Suppressor macrophage treated with lipopolysaccharide for 1 hour (primary cell): ENCODE measurements at regions not wholly inside any gene's neighbourhood (a gene's known extent, or its start where the extent isn't known, plus 50 kb on each side); places are given as distances from the start of the nearest gene placed in this dataset.
"Not testable (repeated sequence)": the region's sequence is repeated elsewhere in the genome, so short reads cannot be mapped to it uniquely, and the experiment has no call there.

Source experiments
- DNase-seq, 3 donors: peaks; one replicate each; pipeline ENCODE4 v3.0.0-alpha.2; 2020 to 2022

DNA sequence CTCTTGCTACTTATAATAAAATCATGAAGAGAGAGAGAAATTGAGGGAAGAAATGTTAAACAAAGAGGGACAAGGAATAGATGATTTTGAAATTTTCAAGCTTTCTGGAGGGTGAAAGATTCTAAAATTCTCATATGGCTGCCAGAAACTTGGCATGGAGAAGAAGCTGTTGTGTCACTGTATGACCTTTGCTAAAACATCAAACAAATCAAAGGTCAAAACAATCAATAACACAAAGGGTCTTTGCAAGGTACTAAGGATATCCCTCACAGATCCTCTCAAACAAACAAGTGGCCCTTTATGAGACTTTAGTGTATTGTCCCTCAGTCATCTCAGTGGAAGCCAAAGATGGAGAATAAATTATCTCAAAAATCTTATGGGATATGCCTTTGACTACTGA lies 1039.2 kb upstream of the MIR17HG start:
- no peak for DNase-seq

- DNase-seq: no peak
Observed at GRCh38 chr13:90311929-90312328, 1035.6 kb upstream of the MIR17HG start.

DNA sequence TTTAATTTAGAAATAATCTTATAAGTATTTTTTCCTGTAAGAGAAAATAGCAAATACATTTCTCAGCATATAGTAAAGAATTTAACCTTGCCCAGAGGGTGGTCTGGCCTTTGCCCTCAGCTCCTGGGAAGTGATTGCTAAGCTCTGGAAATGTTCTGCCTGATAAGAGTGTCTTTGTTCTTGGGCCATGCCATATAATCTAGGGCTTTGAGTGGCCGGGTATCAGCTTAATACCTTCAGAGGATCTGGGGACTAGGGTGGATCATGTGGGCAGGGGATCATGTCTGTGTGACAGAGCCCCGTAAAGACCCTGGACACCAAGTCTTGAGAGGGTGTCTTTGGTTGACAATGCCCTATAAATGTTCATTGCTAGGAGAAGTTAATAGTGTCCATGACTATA lies 1032.4 kb upstream of the MIR17HG start:
- no peak for DNase-seq

DNA sequence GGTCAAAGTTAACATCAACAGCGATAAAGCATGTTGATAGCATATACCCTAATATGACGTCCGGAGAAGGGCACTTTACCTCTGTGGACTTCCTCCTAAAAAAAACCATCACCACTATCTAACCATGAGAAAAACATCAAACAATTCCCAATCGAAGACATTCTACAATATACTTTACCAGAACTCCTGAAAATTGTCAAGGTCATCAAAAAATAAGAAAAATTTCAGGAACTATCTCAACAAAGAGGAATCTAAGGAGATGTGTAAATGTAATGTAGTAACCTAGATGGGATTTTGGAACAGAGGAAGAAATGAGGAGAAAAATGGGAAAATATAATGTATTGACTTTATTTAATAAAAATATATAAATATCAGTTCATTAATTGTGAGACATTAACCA lies 1026.8 kb upstream of the MIR17HG start:
- DNase-seq: no peak

DNA sequence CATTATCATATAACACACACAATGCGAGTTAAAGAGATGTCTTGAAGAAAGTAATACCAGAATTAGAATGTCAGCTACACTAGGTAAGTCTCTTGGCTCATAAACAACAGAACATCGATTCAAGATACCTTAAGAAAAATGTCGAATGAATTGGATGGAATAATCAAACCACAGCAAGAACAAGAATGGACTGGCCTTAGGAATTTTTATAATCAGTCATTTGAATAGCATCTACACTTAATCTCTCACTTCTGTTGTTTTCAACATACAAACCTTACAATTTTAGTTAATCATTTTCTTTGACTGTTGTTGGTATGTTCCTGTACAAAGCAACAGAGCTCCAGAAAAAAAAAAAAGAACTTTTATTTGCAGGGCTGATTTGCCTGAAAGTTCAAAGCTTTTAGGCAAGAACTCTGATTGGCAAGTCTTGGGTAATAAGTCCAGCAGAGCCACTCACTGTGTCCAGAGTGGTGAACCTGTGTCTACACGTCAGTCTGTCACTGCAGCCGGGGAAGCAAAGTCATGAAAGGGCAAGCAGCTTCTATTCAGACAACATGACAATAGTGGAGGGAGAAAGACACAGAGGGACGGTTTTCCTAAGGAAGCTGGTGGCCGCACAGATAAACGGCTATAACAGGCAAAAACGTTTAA lies 1026.1 kb upstream of the MIR17HG start:
- no peak for DNase-seq

- no peak for DNase-seq
Observed at GRCh38 chr13:90329641-90330040, 1017.8 kb upstream of the MIR17HG start.

DNA sequence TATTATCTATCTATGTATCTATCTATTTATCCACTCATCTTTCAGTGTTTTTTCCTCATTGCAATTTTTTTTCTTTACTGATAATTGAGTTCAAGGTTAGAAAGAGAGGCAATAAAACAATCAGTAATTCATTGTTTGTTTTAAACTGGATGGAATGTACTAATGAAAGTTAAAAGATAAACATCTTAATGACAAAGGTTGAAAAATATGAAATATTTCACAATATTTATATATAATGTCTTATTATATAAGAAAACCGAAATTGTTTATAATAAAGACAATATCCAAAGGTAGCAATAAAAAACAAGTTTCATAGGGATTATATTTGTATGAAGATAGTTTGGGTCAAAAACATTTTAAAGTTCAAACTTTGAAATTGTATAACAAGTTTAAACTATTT lies 1015.5 kb upstream of the MIR17HG start:
- DNase-seq: no peak

DNA sequence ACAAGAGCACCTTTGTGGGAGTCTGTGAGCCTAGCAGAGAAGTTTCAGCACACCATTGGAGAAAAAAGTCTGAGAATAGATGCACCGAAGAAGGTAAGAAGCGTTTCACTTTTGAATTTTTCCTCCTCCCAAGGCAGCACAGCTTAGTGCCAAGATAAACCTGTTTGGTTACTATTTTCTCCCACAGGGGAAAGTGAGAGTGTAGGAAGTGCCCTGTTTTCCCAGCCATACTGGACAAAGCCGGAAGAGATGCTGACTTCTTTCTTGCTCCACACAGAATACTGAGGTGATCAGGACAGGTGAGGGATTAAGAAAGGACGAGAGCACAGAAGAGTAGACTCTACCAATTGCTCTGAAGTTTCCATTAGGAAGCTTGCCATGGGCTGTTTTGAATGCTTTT lies 1011.0 kb upstream of the MIR17HG start:
- no peak for DNase-seq

GRCh38 chr13:90341348-90341747 lies 1006.1 kb upstream of the MIR17HG start:
- not testable (repeated sequence) for DNase-seq

GRCh38 chr13:90348477-90349136 lies 998.9 kb upstream of the MIR17HG start:
- DNase-seq: not testable (repeated sequence)

DNA sequence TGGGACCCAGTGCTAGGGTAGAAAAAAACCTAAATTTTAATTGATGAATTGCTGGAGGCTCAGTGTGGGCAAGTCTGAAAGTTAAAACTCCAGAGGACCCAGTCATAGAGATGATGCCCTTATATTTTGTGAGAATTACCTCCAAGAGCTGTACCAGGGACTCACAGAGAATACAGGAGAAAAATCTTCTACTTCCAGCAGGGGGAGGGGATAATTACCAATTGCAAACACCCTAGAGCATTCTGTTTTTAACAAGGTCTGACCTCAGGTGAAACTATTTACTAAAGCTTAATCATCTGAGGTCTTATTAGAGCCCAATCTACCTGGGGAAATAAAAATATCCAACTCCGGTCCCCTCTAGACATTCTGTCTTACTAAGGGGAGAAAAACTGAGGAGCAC lies 994.7 kb upstream of the MIR17HG start:
- DNase-seq: no peak

DNA sequence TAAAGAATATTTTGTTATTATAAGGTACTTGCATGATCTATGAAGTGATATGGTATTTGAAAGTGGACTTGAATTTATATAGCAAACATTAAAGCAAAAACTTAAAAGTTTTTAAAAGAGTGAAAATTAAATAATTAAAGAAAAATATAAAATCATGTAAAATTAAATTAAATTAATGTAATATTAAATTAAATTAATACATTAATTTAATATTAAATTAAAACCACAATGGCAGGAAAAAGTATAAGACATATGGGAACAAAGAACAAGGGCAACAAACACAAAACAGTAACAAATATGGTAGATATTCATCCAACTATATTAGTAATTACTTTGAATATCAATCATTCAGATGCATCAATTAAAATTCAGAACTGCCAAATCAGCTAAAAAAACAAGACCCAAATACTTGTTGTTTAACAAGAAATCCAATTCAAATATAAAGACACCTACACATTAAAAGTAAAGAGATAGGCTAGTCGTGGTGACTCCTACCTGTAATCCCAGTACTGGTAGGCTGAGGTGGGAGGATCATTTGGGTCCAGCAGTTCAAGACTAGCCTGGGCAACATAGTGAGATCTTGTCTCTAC lies 992.2 kb upstream of the MIR17HG start:
- no peak for DNase-seq

DNA sequence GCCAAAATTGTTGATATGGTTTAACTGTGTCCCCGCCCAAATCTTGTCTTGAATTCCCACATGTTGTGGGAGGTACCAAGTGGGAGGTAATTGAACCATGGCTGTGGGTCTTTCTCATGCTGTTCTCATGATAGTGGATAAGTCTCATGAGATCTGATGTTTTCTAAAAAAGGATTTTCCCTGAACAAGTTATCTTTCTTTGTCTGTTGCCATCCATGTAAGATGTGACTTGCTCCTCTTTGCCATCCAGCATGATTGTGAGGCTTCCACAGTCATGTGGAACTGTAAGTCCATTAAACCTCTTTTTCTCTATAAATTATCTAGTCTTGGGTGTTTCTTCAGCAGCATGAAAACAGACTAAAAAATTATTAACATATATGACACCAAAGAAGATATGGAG lies 986.7 kb upstream of the MIR17HG start:
- DNase-seq: no peak

GRCh38 chr13:90362707-90363106 lies 984.8 kb upstream of the MIR17HG start:
- no peak for DNase-seq

DNA sequence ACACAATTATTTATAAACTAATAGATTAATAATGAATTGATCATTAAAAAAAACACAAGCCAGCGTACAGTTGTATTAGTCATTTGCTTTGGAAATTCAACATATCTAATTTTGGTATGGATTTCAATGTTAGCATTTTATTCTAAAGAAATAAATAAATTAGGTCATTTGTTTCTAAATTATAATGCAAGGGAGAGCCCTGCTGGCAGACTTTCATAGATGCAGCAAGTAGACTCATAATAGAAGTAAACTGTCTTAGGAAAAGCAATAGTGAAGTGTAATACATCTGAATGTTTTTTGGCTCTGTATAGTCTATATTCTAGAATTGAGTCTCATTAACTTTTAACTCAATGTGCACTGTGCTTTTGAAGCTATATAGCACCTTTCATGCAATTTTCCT lies 982.4 kb upstream of the MIR17HG start:
- DNase-seq: no peak

DNA sequence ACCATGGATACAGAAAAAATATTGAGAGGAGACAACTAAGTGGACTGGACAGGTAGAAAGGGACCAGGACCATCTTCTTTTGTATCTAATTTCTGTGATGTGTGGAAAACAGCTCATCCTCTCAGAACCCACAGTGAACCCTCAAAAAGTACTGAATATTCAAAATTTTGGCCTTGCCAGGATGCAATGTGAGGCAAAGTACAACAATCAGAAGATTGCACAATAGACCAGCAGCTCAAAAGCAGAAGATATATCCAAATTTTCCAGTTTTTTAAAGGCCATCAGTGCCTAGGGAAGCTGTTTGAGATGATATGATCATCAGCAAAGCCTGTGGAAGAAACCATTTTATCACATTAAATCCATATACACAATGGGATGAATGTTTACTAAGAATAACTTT lies 973.3 kb upstream of the MIR17HG start:
- DNase-seq: no peak

DNA sequence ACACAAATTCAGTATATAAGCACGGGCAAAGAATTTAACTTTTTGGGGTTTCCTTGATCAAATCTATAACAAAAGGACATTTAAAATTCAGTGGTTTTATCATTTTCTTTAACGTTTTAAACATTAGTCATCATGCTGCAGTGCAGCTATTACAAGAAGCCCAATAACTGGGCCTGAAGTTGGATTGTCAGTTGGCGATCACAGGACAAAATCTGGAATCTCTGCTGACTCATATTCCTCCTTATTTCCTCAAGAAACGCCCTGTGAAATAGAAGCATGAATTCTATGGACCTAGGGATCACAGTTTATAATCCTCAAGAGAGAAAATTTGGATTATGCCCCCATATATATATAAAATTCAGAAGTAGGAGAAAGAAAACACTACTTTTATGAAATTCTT lies 971.6 kb upstream of the MIR17HG start:
- DNase-seq: no peak

- DNase-seq: no peak
Observed at GRCh38 chr13:90382425-90382824, 965.1 kb upstream of the MIR17HG start.

DNA sequence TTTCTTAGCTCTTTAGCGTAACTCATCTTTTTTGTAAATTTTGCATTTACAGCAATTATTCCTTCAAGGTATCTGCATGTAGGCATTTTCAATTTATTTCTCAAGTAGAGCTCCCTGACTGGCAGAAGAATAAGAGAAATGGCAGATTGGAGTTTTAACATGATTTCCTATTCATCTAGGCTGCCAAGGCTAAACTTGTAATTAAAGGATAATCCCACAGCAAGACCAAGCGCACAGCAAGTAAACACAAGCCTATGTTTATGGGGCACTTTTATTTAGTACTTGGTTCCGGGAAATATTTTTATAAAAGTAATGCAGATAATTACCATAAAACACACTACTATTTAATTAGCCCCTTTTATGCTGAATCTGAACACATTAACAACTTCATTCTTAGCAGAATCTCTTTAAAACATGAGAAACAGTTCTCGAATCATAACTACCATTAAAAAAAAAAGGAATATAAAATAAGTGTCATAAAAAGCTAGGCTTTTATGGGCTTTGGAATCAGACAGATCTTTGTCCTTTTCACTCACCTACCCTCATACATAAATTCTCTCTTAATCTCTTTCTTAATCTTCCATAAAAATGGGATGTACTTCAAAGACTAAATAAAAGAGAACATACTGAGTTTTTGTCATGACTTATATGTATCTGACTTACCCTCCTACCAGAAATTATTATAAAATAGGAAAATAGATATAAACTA lies 961.6 kb upstream of the MIR17HG start:
- DNase-seq: no peak

DNA sequence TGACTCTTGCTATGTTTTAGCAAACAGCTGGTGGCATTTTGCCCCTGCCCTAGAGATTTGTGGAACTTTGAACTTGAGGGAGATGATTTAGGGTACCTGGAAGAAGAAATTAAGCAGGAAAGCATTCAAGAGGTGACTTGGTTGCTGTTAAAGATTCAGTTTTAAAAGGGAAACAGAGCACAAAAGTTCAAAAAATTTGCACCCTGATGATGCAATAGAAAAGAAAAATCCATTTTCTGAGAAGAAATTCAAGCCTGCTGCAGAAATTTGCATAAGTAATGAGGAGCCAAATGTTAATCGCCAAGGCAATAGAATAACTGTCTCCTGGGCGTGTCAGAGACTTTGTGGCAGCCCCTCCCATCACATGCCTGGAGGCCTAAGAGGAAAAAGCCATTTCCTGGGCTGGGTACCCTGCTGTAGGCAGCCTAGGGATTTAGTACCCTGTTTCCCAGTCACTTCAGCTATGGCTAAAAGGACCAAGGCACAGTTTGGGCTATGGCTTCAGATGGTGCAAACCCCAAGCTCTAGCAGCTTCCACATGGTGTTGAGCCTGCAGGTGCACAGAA lies 958.5 kb upstream of the MIR17HG start:
- no peak for DNase-seq

DNA sequence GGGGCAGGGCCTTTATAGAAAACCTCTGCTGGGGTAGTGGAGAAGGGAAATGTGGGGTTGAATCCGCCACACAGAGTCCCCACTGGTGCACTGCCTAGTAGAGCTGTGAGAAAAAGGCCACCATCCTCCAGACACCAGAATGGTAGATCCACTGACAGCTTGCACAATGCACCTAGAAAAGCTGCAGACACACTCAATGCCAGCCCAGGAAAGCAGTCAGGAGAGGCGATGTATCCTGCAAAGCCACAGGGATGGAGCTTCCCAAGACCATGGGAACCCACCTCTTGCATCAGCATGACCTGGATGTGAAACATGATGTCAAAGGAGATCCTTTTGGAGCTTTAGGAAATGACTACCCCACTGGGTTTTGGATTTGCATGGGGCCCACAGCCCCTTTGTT lies 958.0 kb upstream of the MIR17HG start:
- no peak for DNase-seq

- DNase-seq: no peak
Observed at GRCh38 chr13:90393408-90393807, 954.1 kb upstream of the MIR17HG start.

- DNase-seq: no peak
Observed at GRCh38 chr13:90395348-90395747, 952.1 kb upstream of the MIR17HG start.

DNA sequence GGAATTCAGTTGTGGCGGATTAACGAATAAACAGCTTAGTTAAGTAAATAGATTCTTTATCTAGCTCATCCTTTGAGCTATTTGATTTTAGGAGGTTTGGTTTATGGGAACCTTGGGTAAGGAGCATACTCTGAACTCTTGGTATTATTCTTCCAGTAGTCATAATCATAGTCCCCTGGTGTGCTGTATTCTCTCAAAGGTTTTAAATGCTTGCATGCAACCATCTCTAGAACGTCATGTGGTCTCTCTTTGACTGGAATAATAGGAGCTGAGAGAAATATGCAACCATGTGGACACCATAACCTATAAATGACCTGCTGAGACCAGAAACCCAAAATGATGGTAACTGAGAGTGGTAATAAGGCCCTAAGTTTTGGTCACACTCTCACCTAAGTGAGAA lies 951.6 kb upstream of the MIR17HG start:
- DNase-seq: no peak
